KG1 (cell line): ENCODE measurements at regions not wholly inside any gene's neighbourhood (a gene's known extent, or its start where the extent isn't known, plus 50 kb on each side); places are given as distances from the start of the nearest gene placed in this dataset.

ENCODE experiments used
- DNase-seq: peaks from one replicate; lab custom pipeline; 2025; lab: John Stamatoyannopoulos, UW

- no peak for DNase-seq
Observed at GRCh38 chr12:124096869-124097434, 123.9 kb downstream of the ZNF664 start.

DNA sequence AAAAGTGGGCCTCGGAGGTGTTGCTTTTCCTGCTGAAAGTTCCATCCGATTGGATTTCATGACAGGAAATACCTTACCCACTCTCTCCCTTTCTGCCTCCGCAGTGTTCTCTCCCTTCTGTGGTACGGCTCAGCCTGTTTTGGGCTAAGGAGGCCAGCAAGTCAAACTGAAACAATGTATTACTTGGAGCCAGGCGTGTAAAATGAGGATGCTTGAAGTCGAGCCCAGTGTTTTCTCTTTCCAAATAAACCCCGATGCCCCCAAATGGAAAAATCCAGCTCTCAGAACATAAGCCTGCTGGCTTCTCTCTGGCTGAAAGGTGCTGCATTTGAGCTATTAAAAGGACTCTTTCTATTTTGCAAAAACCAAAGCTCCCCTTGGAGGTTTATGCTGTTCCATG lies 124.7 kb downstream of the ZNF664 start:
- DNase-seq = no peak

DNA sequence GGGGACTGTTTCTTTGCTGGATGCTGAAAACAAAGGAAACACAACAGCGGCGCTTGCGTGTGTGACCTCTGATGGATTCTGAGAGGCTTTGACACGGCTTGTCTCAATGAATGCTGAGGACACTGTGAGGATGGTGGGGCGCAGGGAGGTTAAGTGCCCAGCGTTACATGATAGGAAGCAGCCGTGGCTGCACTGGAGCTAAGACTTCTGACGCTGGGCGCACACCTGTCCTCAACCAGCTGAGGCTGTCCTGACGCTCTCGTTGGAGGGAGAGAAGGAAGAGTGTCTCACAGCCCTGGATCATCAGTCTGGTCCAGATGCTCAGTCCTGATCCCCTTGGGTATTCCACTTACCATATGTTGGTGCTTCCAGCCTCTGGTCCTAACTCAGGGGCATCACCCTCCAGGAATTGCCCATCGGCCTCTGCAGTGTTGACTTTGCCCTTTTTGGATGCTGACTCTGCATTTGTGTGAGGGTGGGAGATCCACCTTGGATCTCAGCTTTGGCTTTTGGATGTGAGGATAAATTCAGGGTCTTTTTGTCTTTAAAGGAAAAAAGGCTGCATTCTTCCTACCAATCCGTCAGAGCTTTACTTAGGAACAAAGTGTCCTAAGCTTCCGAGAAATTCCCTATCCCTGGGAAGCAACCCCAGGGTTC lies 125.2 kb downstream of the ZNF664 start:
- DNase-seq = no peak

DNA sequence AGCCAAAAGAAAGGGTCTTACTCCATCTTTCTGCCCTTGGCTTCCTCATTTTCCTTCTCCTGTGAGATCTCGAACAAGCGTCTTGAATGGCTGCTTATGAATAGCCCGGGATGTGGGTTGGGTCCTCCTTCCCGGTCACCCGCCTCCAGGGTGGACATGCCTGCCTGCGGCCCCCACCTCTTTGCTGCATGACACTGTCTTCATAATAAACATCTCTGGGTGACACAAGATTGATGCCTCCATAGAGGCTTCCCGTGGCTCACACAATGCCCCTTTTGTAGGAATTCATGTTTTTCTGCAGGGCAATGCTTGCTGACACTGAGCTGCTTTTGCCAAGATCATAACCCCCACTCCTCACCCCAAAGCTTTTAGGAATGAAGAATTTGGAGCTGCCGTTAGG lies 125.9 kb downstream of the ZNF664 start:
- no peak for DNase-seq

GRCh38 chr12:124099661-124100060 lies 126.6 kb downstream of the ZNF664 start:
- no peak for DNase-seq

GRCh38 chr12:124100572-124101178 lies 127.7 kb downstream of the ZNF664 start:
- DNase-seq = no peak

GRCh38 chr12:124105546-124105945 lies 132.5 kb downstream of the ZNF664 start:
- DNase-seq = no peak

DNA sequence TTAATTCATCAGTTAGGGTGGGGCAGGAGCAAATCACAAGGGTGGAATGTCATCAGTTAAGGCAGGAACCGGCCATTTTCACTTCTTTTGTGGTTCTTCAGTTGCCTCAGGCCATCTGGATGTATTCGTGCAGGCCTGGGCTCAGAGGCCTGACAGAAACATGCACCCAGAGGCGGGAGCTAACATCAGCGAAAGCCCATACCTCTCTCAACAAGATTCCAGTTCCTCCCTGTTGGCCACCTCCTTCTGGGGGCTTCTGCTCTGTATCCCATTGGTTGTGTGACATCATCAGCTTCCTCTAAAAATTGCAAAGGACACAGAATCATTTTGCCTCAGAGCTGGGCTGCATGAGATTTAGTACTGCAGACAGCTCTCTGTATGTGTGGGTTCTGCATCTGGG lies 134.3 kb downstream of the ZNF664 start:
- no peak for DNase-seq

- no peak for DNase-seq
Observed at GRCh38 chr12:124109760-124110159, 136.7 kb downstream of the ZNF664 start.

DNA sequence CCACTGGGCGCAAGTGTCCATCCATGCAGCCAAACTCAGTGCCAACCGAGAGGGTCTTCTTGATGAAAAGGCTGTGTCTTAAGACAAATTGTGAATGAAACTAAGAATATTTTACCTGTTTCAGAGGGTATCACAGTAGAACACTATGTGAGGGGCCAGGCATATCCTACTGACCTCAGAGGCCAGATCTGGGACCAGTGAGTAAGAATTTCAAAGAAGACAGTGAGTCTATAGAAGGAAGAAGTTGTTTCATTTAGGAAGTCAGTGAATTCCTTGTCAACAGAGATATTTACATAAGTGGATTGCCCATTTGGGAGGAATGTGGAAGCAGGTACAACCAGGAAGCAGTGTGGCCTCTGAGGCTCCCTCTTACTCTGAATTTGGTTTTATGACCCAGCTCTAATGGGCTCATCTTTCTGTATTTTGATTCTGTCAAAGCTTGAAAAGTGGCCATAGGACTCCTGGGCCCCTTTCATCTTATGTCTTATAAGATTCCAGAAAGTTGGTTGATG lies 137.4 kb downstream of the ZNF664 start:
- no peak for DNase-seq

DNA sequence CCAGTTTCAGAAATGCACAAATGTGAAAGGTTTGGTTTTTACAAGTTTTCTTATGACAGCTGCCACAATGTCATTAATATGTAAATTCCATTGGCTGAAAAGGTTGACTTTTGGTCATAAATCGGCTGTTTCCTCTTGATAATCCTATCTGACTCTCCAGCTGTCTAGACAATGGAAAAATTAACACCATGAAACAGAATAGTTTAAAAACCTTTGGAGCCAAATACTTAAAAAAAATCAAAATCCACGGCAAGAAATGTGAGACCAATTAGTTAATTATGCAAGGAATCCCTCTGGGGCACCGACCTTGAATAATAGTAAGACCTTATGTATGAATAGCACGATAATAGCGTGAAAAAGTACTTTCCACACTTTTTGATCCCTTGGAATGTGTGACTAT lies 138.0 kb downstream of the ZNF664 start:
- no peak for DNase-seq

DNA sequence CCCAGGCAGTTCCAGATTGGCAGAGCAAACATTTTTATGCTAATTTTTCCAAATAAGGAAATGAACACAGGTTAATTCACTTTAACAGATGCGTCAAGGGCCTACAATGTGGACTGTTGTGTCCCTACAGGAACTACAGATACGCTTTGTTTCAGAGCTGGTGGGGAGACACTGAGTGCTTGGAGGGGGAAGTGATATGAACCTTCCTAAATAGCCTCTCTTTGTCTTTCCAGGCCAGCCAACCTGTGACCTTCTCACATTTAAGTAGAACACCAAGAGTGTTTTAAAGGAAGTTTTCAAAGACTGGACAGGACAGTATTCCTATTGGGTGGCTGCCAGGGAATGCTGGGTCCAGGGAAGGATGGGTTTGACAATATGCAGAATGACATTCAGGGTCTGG lies 141.3 kb downstream of the ZNF664 start:
- no peak for DNase-seq

- no peak for DNase-seq
Observed at GRCh38 chr12:124115496-124115895, 142.5 kb downstream of the ZNF664 start.

DNA sequence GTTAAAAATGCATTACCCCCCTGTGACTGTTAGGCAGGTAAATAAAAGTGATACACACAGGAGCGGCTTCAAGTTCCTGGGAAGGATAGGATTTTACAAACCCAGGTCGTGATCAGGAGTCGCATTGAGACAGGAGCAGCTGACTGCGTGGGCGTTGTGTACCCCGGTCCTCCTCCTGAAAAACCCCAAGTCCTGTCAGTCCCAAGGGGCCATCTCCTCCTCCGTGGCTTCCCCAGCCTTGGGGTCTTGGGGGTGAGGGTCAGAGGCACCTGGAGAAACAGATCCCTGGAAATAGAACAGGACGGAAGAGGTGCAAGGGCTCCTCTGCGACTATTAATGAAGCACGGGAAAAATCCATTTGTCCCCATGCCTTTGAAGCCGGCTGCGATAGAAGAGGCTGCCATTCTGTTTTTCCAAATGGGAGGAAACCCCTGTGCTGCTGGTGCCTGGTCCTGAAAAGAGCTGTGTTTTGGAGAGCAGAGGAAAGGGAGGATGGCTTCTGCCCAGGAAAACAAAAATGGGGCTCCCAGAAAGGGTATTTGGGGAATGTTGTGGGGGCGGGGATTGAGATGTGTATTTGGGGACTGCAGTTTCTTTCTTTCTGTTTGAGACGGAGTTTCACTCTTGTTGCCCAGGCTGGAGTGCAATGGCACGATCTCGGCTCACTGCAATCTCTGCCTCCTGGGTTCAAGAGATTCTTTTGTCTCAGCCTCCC lies 143.1 kb downstream of the ZNF664 start:
- DNase-seq = no peak

- DNase-seq = no peak
Observed at GRCh38 chr12:124120739-124121138, 147.7 kb downstream of the ZNF664 start.

GRCh38 chr12:124122722-124123121 lies 149.7 kb downstream of the ZNF664 start:
- no peak for DNase-seq

DNA sequence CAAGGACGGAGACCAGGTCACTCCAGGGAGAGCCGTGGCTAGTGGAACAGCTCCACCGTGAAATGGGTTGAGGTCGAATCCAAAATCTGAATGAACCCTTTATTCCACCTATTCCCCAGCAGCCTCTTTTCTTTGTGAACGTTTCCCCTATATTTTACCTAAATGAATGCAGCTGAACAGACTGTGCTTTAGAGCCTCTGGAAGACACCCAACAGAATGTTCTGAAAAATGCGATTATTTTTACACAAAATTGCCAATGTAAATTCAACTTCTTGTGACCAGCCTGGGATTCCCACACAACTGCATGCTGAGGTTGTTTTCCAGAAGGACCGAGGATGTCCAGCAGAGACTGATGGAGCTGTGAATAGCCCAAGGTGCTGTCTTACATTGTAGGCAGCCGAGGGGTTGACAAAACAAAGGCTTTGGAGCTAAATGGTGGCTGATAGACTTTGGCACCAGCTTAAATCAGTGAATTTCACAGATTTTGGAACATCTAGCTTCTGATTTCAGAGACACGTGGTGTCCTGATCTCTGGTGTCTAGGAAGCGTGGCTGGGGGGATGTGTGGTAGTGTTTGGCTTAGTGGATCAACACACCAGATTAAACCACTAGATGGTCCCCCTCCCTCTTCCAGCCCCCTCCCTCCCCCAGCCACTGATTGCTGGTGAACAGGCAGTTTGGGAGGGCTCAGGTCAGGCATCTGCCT lies 150.4 kb downstream of the ZNF664 start:
- DNase-seq = no peak

GRCh38 chr12:124125203-124125871 lies 152.3 kb downstream of the ZNF664 start:
- DNase-seq = peak; percentile 21

DNA sequence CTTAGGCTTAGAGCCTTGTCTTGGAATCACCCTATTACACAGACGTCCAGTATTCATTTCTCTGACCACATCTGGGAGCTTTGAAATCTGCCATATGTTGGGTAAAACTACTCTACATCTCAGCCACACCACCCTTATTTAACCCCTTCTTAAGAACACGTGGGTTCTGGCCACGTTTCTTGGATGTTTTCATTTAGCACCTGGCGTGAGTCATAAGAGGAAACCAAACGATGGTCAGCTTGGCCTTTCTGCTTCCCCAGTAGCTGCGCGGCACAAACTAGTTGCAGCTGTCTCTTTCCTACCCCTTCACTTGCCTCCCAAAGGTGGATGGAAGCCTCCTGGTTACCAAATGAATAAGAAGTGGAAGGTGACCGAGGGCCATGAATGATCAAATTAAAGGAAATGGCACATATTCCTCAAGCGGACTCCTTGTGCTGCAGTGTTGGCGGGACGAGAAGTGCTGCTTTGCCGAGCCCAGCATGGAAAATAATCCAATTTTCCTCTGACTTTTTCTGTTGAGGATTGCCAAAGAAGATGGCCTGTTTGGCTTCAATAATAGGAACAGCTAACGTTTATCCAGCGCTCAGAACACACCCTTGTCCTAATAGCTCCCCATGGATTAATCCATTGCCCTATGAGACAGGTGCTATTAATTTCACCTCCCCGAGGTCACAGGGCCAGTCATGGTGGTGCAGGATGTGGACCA lies 154.1 kb downstream of the ZNF664 start:
- DNase-seq = no peak

DNA sequence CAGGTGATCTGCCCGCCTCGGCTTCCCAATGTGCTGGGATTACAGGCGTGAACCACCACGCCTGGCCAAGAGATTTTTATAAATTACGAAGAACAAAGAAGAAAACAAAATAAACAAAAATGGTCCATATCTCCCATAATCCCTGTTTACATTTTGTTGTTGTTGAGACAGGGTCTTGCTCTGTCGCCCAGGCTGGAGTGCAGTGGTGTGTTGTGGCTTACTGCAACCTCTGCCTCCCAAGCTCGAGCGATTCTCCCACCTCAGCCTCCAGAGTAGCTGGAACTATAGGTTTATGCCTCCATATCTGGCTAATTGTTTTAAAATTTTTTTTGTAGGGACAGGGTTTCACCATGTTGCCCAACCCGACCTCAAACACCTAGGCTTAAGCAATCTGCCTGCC lies 156.1 kb downstream of the ZNF664 start:
- no peak for DNase-seq
